ENCODE measurements at regions not wholly inside any gene's neighbourhood (a gene's known extent, or its start where the extent isn't known, plus 50 kb on each side); places are given as distances from the start of the nearest gene placed in this dataset.

DNA sequence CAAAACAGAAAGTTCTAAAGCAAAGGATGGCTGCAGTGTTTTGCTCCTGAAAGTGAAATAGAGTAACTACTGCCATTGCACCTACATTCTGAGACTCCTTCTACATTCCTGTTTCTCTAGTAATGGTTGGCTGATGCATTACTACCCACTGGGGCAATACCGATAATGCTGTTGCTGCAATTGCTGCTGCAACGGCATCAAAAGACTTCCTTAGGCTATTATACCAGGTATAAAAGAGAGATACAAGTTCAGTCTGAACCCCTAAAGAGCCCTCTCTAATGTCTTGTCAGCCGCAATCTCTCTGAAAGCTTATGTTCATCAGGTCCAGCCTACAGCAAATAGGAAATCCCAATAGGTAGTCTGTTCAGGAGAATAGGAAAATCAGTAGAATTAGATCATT is 338.4 kb downstream of the PABPC4L start:
- Mint-ChIP-seq H3K4me3 (no peak overlapping the region), H3K9me3 (no peaks in the 10 kb centered on the region), H3K4me1 (no peaks in the 10 kb centered on the region), H3K27ac (no peak overlapping the region), H3K27me3 (ENCODE audit: low read depth in 3 of 3) (peaks cover 0 to 1% (median 0%) of the 10 kb centered on the region in 3 donors), H3K36me3 (no peaks in the 10 kb centered on the region)
- Histone ChIP-seq H3K9me3 (replicated peaks in 1 of 2; ENCODE audit: control insufficient read depth in 1 of 2, insufficient read depth in 1 of 2, low read length in 2 of 2) (no peaks in the 10 kb centered on the region), H3K4me2 (replicated peaks; ENCODE audit: extremely low read depth, low read length, poor library complexity, severe bottlenecking) (no peak overlapping the region), H3K9ac (ENCODE audit: insufficient read depth, low read length, poor library complexity, severe bottlenecking) (no peak overlapping the region), H3K27me3 (ENCODE audit: control insufficient read depth in 2 of 2, insufficient read depth in 2 of 2, low read length in 2 of 2) (no peaks in the 10 kb centered on the region), H3K79me2 (ENCODE audit: insufficient read depth, low read length) (no peaks in the 10 kb centered on the region), H4K20me1 (ENCODE audit: insufficient read depth, low read length) (no peaks in the 10 kb centered on the region), H3K27ac (ENCODE audit: low read depth in 1 of 2, low read length in 2 of 2) (no peak overlapping the region), H2AFZ (ENCODE audit: insufficient read depth, low read depth, low read length, poor library complexity, severe bottlenecking) (no peak overlapping the region), H3K4me3 (replicated peaks in 1 of 3; ENCODE audit: low read depth in 2 of 3, low read length in 3 of 3) (no peak overlapping the region), H3K36me3 (replicated peaks in 1 of 2; ENCODE audit: control insufficient read depth in 1 of 2, insufficient read depth in 2 of 2, low read length in 2 of 2) (no peaks in the 10 kb centered on the region), H3K4me1 (ENCODE audit: control insufficient read depth in 1 of 2, insufficient read depth in 2 of 2, low read length in 2 of 2) (no peaks in the 10 kb centered on the region)
- DNase-seq, result no peak
- TF ChIP-seq, protein P1, sequence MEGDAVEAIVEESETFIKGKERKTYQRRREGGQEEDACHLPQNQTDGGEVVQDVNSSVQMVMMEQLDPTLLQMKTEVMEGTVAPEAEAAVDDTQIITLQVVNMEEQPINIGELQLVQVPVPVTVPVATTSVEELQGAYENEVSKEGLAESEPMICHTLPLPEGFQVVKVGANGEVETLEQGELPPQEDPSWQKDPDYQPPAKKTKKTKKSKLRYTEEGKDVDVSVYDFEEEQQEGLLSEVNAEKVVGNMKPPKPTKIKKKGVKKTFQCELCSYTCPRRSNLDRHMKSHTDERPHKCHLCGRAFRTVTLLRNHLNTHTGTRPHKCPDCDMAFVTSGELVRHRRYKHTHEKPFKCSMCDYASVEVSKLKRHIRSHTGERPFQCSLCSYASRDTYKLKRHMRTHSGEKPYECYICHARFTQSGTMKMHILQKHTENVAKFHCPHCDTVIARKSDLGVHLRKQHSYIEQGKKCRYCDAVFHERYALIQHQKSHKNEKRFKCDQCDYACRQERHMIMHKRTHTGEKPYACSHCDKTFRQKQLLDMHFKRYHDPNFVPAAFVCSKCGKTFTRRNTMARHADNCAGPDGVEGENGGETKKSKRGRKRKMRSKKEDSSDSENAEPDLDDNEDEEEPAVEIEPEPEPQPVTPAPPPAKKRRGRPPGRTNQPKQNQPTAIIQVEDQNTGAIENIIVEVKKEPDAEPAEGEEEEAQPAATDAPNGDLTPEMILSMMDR (IDR thresholded peaks at IDR 0.05), result no peak
- intact Hi-C loops (cut with micrococcal nuclease), result no loop called here
- WGBS (ENCODE audit: insufficient coverage), result no CpG with 5 or more reads among the region's 3 CpGs

DNA sequence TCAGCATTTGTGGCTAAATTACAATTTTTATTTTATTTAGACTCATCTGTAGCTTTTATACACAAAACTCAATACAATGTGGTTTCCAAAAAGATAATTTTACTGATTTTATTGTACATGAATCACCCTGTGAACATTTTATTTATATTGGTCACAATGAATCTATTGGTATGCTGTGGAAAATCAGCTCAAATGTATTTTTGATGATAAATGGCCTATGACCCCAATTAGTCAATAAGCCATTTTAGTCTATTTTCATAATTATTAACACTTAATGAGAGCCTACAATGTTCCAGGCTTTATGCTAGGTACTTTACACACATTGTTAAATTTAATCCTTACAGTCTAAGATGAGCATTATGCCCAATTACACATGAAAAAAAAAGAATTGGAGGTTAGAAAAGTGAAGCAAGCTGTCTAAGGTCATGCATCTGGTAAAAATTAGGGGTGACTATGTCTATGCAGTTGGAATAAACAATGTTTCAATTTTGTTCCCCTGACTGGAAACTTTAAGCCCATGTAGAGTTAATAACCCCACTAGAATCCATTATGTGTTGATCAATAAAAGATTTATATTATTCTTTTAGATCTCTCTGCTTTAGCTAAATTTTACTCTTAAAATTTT is 344.7 kb downstream of the PABPC4L start:
- H3K9ac ChIP-seq (ENCODE audit: insufficient read depth, low read length, poor library complexity, severe bottlenecking), result no peak overlapping the region
- no peak for DNase-seq
- H3K36me3 ChIP-seq (replicated peaks in 1 of 2; ENCODE audit: control insufficient read depth in 1 of 2, insufficient read depth in 2 of 2, low read length in 2 of 2), result no peaks in the 10 kb centered on the region
- no peaks in the 10 kb centered on the region for H3K79me2 ChIP-seq (ENCODE audit: insufficient read depth, low read length)
- Mint-ChIP-seq H3K36me3 (no peaks in the 10 kb centered on the region), H3K27me3 (ENCODE audit: low read depth in 3 of 3) (peaks cover 0 to 2% (median 0%) of the 10 kb centered on the region in 3 donors), H3K4me1 (no peaks in the 10 kb centered on the region), H3K4me3 (no peak overlapping the region), H3K27ac (no peak overlapping the region), H3K9me3 (no peaks in the 10 kb centered on the region)
- intact Hi-C loops (cut with micrococcal nuclease), result no loop called here
- no peaks in the 10 kb centered on the region for H3K4me1 ChIP-seq (ENCODE audit: control insufficient read depth in 1 of 2, insufficient read depth in 2 of 2, low read length in 2 of 2)
- no peaks in the 10 kb centered on the region for H3K27me3 ChIP-seq (ENCODE audit: control insufficient read depth in 2 of 2, insufficient read depth in 2 of 2, low read length in 2 of 2)
- H4K20me1 ChIP-seq (ENCODE audit: insufficient read depth, low read length), result no peaks in the 10 kb centered on the region
- no peak overlapping the region for H3K27ac ChIP-seq (ENCODE audit: low read depth in 1 of 2, low read length in 2 of 2)
- H3K9me3 ChIP-seq (replicated peaks in 1 of 2; ENCODE audit: control insufficient read depth in 1 of 2, insufficient read depth in 1 of 2, low read length in 2 of 2), result no peaks in the 10 kb centered on the region
- TF ChIP-seq, protein P1 (IDR thresholded peaks at IDR 0.05), result no peak
- H3K4me2 ChIP-seq (replicated peaks; ENCODE audit: extremely low read depth, low read length, poor library complexity, severe bottlenecking), result no peak overlapping the region
- H2AFZ ChIP-seq (ENCODE audit: insufficient read depth, low read depth, low read length, poor library complexity, severe bottlenecking), result no peak overlapping the region
- H3K4me3 ChIP-seq (replicated peaks in 1 of 3; ENCODE audit: low read depth in 2 of 3, low read length in 3 of 3), result no peak overlapping the region
